GM08714 (cell line): ENCODE measurements at regions not wholly inside any gene's neighbourhood (a gene's known extent, or its start where the extent isn't known, plus 50 kb on each side); places are given as distances from the start of the nearest gene placed in this dataset.

Source experiments
- H3K4me3 ChIP-seq: fragments of 200-500 bp; sonication (Bioruptor generic); 2 replicates; pipeline ENCODE4 v1.5.1; 2014; ENCODE audit warnings: mild to moderate bottlenecking, low read length, inconsistent platforms
- ZNF274 ChIP-seq: IDR thresholded peaks from 2 replicates; pipeline ENCODE4 v1.6.1; 2012; ENCODE audit warnings: mild to moderate bottlenecking, low read depth, low read length

DNA sequence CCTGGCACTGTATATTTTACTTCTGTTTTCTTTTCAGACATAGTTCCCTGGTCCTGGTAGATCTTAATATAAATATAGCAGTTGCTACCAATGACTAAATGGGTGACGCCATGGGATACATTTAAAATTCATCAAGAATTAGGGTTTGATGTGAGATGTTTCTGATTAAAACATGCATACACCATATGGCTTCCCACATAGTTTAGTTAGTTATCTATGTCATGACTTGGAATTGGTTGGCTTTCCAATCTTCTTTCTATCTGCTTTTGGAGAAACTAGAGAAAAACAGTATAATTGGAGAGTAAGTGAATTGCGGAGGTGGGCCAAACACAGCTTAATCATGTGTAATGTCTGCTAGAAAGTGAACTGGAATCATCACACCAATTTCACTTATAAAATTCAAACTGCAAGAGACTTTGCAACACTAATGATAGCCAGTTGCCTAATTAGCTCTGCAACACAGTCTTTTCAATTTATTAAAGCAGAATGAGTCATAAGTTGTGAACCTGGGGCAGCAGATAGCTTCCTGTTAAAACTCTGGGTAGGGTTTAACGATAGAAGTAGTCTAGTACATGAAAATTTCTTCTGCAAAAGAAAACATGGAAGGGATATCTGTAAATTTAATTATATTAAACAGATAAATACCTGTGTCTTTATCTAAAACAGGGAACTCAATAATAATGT lies 295.2 kb downstream of the SLC16A7 start:
- no peak overlapping the region for H3K4me3 ChIP-seq
- TF ChIP-seq ZNF274: no peak

GRCh38 chr12:59895166-59895775 lies 299.4 kb downstream of the SLC16A7 start:
- no peak overlapping the region for H3K4me3 ChIP-seq
- no peak for TF ChIP-seq ZNF274

- TF ChIP-seq ZNF274: no peak
- no peak overlapping the region for H3K4me3 ChIP-seq
These were observed 309.2 kb downstream of the SLC16A7 start for GRCh38 chr12:59904874-59905521.

- no peak for TF ChIP-seq ZNF274
These were observed 315.7 kb downstream of the SLC16A7 start for GRCh38 chr12:59911516-59911915.

DNA sequence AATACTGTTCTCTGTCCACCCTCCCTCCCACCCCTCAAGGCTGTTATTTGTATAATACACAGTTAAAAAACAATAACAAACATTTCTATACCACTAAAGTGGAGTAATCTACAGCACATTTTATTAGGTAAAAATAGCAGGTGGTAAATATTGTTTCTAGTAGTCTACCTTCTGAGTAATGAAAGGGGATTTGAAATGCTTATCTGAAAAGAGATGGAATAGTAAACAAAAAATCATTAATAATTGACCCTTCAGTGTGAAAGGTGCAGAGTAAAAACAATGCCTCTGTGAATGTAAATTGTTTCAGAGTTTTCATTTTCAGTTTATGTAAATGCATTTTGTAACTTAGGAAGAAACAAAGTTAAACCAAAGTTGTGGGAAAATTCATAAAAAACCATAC lies 321.2 kb downstream of the SLC16A7 start:
- TF ChIP-seq ZNF274: no peak

More at GRCh38 chr12:59911516-59911915, 315.7 kb downstream of the SLC16A7 start:
- H3K4me3 ChIP-seq: no peak overlapping the region

GRCh38 chr12:59927032-59927431 lies 331.2 kb downstream of the SLC16A7 start:
- no peak overlapping the region for H3K4me3 ChIP-seq
- TF ChIP-seq ZNF274: no peak

More for the DNA sequence above, 321.2 kb downstream of the SLC16A7 start:
- no peak overlapping the region for H3K4me3 ChIP-seq

GRCh38 chr12:59928416-59928815 lies 332.6 kb downstream of the SLC16A7 start:
- no peak for TF ChIP-seq ZNF274
- no peak overlapping the region for H3K4me3 ChIP-seq

DNA sequence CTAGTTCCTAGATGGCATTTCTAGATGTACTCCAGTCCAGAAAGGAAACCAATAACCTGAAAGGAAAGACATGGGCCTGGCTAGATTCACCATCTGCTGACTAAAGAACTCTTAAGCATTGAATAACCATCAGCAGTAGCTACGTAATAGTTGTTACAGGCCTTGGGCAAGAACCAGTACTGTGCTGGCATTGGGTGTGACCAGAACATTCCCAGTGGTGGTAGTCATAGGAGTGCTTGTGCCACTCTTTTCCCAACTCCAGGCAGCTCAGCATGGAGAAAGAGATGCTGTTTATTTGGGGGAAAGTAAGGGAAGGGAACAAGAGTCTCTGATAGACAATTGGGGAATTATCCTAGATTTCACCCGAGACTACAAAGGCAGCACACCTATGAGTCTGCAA lies 333.3 kb downstream of the SLC16A7 start:
- no peak overlapping the region for H3K4me3 ChIP-seq
- no peak for TF ChIP-seq ZNF274

- TF ChIP-seq ZNF274: no peak
- no peak overlapping the region for H3K4me3 ChIP-seq
These were observed 338.7 kb downstream of the SLC16A7 start for GRCh38 chr12:59934486-59934885.

DNA sequence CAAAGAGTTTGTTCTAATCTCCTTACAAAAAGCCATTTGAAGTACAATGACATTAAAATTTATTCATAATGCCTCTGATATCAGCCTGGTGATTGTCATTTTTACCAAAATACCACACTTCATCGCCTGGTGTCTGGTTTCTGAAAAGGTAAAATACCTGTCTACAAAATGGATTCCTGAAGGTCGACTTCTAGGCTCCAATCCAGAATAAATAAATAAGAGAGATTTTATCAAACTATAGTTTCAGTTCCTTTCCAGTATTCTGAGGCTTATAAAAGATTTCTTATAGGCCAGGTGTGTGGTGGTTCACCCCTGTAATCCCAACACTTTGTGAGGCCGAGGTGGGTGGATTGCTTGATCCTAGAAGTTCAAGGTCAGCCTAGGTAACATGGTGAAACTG lies 340.7 kb downstream of the SLC16A7 start:
- TF ChIP-seq ZNF274: no peak
- no peak overlapping the region for H3K4me3 ChIP-seq

DNA sequence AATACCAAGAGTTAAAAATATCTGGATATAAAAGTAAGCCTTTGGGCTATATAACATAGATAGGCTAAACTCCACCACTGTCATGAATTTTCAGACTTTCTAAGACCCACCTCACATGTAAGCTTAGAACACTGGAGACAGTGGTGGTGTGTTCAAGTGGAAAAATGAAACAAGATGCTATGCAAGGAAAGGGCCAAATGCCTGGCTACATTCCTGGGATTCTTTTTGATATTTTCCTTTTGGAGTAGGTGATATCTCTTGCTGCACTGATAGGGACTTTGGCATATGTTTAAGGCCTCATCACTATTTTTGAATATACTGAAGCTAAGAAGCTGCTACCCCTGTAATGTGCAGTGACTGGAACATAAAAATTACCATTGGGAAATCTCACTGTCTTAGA lies 341.3 kb downstream of the SLC16A7 start:
- TF ChIP-seq ZNF274: no peak
- H3K4me3 ChIP-seq: no peak overlapping the region

DNA sequence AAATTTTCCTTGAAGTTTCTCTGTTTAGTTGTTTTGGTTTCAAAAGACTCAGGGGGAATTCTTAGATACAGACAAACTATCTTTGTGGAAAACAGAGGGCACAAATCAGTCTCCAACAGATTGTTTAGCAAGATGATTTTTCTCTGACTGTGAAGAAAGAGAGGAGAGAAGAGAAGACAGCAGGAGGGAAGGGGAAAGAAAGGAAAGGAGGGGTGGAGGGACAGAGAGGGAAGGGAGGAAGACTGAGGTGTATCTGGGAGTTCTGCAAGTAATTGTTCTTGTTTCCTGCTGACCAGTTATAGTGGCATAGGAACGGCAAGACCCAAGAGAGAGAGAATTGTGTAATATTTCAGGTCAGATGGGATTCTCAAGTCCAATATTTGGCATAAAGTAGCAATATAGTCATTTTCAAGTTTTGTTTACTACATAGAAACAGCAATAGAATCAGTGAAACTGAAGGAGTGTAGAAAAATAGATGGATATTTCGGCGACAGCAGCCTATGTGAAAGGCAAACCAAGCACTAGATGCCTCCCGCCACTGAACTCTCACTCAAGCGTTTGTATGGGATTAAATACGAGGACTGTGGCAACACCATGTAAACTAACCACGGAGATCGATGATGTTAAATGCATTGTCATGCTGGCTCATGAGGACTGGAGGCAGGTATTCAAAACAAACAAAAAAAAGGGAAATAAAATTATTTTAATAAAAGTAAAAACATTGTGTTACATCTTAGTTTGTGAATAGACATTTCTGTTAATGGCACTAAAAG lies 342.5 kb downstream of the SLC16A7 start:
- no peak for TF ChIP-seq ZNF274
- H3K4me3 ChIP-seq: no peak overlapping the region

- H3K4me3 ChIP-seq: no peak overlapping the region
- TF ChIP-seq ZNF274: no peak
These were observed 345.0 kb downstream of the SLC16A7 start for GRCh38 chr12:59940631-59941342.

DNA sequence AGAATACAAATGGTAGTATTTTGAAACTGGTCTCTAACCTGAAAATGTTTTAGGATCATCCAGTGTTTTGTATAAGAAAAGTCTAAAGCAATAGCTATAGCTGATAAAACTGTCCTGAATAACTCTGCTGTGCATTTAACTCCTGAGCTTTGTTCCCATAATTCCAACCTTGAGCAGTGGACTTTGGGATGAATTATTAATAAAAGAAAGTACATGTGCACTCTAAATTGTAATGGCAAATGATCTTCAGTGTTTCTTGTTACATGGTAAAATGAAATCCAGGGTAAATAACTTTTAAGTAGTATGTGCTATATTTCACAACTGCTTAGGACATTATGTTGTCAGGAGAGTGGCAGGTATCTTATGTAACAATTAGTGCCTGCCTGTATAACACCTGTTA lies 345.6 kb downstream of the SLC16A7 start:
- no peak overlapping the region for H3K4me3 ChIP-seq
- no peak for TF ChIP-seq ZNF274
